Mesothelial cell of epicardium (in vitro differentiated cells): ENCODE measurements at regions not wholly inside any gene's neighbourhood (a gene's known extent, or its start where the extent isn't known, plus 50 kb on each side); places are given as distances from the start of the nearest gene placed in this dataset.
"Not testable (repeated sequence)": the region's sequence is repeated elsewhere in the genome, so short reads cannot be mapped to it uniquely, and the experiment has no call there.

Experiments
- DNase-seq, 2 experiments: peaks; one replicate each; pipeline ENCODE4 v3.0.0; 2021; ENCODE audit warnings: low spot score in 2 of 2; ENCODE audit not compliant: unreplicated experiment in 2 of 2
- H3K27ac Mint-ChIP-seq: 2 replicates; pipeline ENCODE4 v1.8.0; 2021; ENCODE audit warnings: mixed read lengths
- H3K27me3 Mint-ChIP-seq: 2 replicates; pipeline ENCODE4 v1.8.0; 2021; ENCODE audit warnings: low read depth, mixed read lengths
- H3K36me3 Mint-ChIP-seq: 2 replicates; pipeline ENCODE4 v1.8.0; 2021; ENCODE audit warnings: mixed read lengths
- H3K4me1 Mint-ChIP-seq: 2 replicates; pipeline ENCODE4 v1.8.0; 2021; ENCODE audit warnings: mixed read lengths
- H3K4me3 Mint-ChIP-seq: 2 replicates; pipeline ENCODE4 v1.8.0; 2021; ENCODE audit warnings: mild to moderate bottlenecking, moderate library complexity, mixed read lengths
- H3K9me3 Mint-ChIP-seq: 2 replicates; pipeline ENCODE4 v1.8.0; 2021; ENCODE audit warnings: mixed read lengths
- TF ChIP-seq, protein P1 (sequence below): fragments of 200-600 bp; sonication (generic); IDR thresholded peaks from one replicate; pipeline ENCODE4 v1.5.0; 2021; ENCODE audit warnings: antibody characterized with exemption; ENCODE audit not compliant: unreplicated experiment

DNA sequence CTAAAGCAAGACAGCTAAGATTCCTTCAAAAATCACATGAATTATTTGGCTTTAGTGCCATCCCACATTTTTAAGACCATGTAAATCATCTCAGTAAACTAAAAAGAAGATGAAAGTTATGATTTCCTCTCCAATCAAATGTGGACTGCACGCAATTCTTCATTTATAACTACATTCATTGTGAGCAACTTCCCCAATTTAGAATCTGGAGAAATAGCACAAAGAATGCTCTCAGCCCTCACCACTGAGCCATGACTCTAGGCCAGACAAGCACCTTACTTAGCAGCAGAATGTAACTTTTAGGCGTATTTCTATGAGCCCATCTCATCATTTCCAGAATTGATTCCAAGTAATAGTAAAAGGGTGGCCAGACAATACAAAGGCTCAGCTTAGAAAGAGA is 616.6 kb downstream of the TLE1 start:
- peaks cover 18% of the 10 kb centered on the region for H3K4me1 Mint-ChIP-seq
- H3K9me3 Mint-ChIP-seq: peaks cover 7% of the 10 kb centered on the region
- TF ChIP-seq, protein P1, sequence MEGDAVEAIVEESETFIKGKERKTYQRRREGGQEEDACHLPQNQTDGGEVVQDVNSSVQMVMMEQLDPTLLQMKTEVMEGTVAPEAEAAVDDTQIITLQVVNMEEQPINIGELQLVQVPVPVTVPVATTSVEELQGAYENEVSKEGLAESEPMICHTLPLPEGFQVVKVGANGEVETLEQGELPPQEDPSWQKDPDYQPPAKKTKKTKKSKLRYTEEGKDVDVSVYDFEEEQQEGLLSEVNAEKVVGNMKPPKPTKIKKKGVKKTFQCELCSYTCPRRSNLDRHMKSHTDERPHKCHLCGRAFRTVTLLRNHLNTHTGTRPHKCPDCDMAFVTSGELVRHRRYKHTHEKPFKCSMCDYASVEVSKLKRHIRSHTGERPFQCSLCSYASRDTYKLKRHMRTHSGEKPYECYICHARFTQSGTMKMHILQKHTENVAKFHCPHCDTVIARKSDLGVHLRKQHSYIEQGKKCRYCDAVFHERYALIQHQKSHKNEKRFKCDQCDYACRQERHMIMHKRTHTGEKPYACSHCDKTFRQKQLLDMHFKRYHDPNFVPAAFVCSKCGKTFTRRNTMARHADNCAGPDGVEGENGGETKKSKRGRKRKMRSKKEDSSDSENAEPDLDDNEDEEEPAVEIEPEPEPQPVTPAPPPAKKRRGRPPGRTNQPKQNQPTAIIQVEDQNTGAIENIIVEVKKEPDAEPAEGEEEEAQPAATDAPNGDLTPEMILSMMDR: no peak
- no peaks in the 10 kb centered on the region for H3K27me3 Mint-ChIP-seq
- H3K4me3 Mint-ChIP-seq: no peak overlapping the region
- no peak overlapping the region for H3K27ac Mint-ChIP-seq
- no peak for DNase-seq
- H3K36me3 Mint-ChIP-seq: no peaks in the 10 kb centered on the region

DNA sequence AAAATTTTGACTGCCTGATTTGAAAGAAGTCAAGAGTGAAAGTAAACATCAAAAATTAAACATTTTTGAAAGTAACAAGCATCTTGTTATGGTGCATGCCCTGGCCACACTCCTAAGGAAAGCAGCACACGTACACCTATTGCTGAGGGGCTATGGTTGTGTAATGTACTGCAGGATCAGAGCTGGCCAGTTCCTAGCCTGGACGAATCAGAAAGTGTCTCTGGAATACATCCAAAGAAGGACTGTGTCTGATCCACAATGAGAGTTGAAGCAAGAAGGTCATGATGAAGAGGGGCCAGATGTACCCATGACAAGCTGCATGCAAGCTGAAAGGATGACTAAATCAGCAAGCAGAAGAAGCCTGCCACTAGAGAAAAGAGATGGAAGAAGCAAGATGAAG is 618.2 kb downstream of the TLE1 start:
- Mint-ChIP-seq H3K36me3 (peaks cover under 1% of the 10 kb centered on the region), H3K4me1 (peaks cover 13% of the 10 kb centered on the region), H3K4me3 (no peak overlapping the region), H3K27me3 (no peaks in the 10 kb centered on the region), H3K9me3 (peaks cover 24% of the 10 kb centered on the region), H3K27ac (no peak overlapping the region)
- TF ChIP-seq, protein P1: no peak
- no peak for DNase-seq

DNA sequence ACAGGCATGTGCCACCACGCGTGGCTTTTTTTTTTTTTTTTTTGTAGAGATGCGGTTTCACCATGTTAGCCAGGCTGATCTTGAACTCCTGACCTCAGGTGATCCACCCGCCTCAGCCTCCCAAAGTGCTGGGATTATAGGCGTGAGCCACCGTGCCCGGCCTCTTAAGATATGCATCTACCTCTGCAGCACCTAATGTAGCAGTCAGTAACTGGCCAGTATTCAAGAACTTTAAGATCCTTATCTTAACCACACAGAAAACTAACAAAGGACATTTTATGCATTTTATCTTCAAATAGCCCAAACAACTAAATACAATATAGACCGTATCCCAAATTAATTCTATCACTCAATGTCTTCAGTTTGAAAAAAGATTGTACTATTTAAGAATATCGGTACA is 618.7 kb downstream of the TLE1 start:
- H3K4me1 Mint-ChIP-seq: peaks cover 13% of the 10 kb centered on the region
- no peaks in the 10 kb centered on the region for H3K27me3 Mint-ChIP-seq
- peaks cover 3% of the 10 kb centered on the region for H3K36me3 Mint-ChIP-seq
- no peak overlapping the region for H3K4me3 Mint-ChIP-seq
- H3K9me3 Mint-ChIP-seq: peaks cover 27% of the 10 kb centered on the region
- DNase-seq: no peak
- no peak overlapping the region for H3K27ac Mint-ChIP-seq
- TF ChIP-seq, protein P1: no peak

DNA sequence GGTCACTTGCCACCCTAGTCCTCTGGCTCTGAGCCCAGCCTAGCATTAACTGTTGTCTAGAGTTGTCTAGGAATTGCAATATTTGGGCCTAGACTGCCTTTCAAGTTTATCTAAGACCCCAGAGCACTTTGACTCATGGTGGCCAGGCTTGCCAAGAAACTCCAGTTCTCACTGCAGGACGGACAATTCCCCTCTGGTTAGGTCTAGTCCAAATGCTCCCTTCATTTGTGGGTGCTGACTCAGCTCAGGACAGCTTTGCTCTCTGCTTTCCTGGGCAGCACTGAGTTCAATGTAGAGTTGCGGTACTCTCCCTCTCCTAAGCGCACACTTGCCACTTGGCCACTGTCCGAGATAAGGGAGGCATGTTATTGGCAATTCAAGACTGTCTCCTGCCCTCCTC is 619.4 kb downstream of the TLE1 start:
- DNase-seq: no peak
- TF ChIP-seq, protein P1: no peak
- H3K9me3 Mint-ChIP-seq: peaks cover 34% of the 10 kb centered on the region

DNA sequence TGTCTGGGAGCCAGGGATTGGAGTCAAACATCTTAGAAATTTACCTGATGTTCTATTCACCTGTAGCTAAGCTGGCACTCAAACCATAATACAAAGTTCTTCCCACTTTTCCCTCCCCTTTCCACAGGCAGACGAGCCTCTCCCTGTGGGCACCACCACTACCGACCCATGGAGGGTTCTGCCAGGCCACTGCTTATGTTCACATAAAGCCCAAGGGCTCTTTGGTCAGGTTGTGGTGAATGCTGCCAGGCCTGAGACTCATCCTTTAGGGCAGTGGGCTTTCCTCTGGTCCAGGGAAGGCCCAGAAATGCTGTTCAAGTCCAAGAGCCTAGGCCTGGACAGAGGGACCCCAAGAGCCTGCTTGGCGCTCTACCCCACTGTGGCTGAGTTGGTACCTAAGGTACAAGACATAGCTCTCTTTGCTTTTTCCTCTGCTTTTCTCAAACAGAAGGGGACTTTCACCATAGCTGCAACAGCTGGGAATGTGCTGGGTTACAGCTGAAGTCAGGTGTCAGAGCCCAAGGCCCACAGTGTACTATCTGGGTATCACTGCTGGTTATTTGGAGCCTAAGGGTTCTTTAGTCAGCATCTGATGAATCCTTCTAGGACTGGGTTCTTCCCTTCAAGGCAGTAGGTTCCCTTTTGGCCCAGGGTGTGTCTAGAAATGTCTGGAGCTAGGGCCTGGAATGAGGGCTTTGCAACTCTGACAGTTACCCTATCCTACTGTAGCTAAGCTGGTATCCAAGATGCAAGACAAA is 620.1 kb downstream of the TLE1 start:
- no peak for DNase-seq
- H3K27ac Mint-ChIP-seq: no peak overlapping the region

More for the DNA sequence above, 619.4 kb downstream of the TLE1 start:
- Mint-ChIP-seq H3K27me3 (no peaks in the 10 kb centered on the region), H3K36me3 (peaks cover 3% of the 10 kb centered on the region), H3K27ac (no peak overlapping the region), H3K4me3 (no peak overlapping the region), H3K4me1 (peaks cover 13% of the 10 kb centered on the region)

DNA sequence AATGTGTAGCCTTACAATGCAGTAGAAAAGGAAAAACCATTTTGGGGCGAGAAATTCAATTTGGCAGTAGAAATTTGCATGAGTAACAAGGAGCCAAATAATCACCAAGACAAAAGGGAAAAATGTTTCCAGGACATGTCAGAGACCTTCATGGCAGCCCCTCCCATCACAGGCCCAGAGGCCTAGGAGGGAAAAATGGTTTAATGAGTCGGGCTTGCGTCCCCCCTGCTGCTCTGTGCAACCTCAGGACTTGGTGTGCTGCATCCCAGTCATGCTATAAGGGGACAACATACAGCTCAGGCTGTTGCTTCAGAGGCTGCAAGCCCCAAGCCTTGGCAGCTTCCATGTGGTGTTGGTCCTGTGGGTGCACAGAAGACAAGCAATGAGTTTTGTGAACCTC is 626.4 kb downstream of the TLE1 start:
- H3K9me3 Mint-ChIP-seq: peaks cover 71% of the 10 kb centered on the region
- H3K36me3 Mint-ChIP-seq: peaks cover 11% of the 10 kb centered on the region
- not testable (repeated sequence) for H3K27me3 Mint-ChIP-seq, H3K27ac Mint-ChIP-seq, DNase-seq, H3K4me1 Mint-ChIP-seq, H3K4me3 Mint-ChIP-seq

More for the DNA sequence above, 620.1 kb downstream of the TLE1 start:
- Mint-ChIP-seq H3K4me3 (no peak overlapping the region), H3K9me3 (peaks cover 41% of the 10 kb centered on the region), H3K36me3 (peaks cover 3% of the 10 kb centered on the region), H3K27me3 (no peaks in the 10 kb centered on the region), H3K4me1 (peaks cover 8% of the 10 kb centered on the region)
- TF ChIP-seq, protein P1: no peak
